GM18858 (cell line): ENCODE measurements at regions not wholly inside any gene's neighbourhood (a gene's known extent, or its start where the extent isn't known, plus 50 kb on each side); places are given as distances from the start of the nearest gene placed in this dataset.
"Not testable (repeated sequence)": the region's sequence is repeated elsewhere in the genome, so short reads cannot be mapped to it uniquely, and the experiment has no call there.

ENCODE experiments used
- ATAC-seq: cut with Tn5 transposase; IDR thresholded peaks from one replicate; pipeline ENCODE4 v1.9.1; 2021; ENCODE audit not compliant: unreplicated experiment

- no peak for ATAC-seq
Measured at GRCh38 chr10:5268743-5269142, 72.1 kb downstream of the AKR1C4 start.

- no peak for ATAC-seq
Measured at GRCh38 chr10:5269791-5270190, 73.2 kb downstream of the AKR1C4 start.

DNA sequence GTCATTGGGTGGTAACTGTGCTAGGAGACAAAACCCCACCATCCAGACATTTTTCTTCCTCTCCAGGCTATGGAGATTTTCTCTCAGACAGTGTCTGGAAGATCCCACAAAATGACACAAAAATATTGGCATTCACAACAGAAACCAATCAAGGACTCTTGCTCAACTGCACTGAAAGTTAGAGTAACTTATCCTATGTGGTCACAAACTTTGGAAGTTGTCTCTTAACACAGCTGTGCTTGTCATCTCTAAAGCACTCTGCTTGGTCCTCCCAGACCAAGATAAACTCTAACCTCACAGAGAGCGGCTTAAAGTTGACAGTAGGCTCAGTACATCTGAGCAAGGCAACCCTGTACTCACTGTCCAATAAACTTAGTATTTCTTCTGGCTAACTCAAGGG is 74.9 kb downstream of the AKR1C4 start:
- ATAC-seq = no peak

DNA sequence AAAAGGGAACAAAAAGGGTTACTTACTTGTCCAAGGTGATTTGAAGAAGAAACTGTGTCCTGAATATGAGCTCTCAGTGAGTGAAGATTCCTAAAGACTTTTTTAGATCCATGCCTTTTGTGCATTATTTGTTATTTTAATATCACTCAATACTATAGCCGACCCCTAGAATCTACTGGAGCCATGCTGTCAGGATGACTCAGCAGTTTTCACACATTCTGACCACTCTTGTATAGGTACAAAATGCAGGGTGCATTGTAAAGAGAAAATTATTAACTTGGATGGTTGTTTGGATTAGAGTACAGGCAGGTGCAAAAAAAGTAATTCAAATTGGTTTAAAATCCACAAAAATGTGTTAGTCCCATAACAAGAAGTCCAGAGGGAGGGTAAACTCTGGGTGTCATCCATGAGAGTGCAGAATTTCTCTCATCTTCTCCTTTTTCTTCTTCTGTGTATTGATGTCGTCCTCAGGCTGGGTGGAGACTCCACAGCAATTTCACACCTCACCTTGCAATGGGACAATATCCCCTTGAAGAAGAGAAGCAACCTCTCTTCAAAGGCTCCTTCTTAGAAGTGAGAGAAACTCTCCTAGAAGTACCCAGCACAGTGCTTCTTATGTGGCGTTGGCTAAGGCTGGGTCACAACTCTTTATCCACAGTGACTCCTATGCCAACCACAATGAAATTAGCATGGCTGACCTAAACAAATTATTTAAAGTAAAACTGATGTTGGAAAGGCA is 75.6 kb downstream of the AKR1C4 start:
- ATAC-seq = no peak

- ATAC-seq = no peak
Measured at GRCh38 chr10:5274795-5275194, 78.2 kb downstream of the AKR1C4 start.

- ATAC-seq = no peak
Measured at GRCh38 chr10:5281356-5281755, 83.4 kb upstream of the UCN3 start.

- no peak for ATAC-seq
Measured at GRCh38 chr10:5282137-5282536, 82.6 kb upstream of the UCN3 start.

GRCh38 chr10:5283305-5284158 is 81.2 kb upstream of the UCN3 start:
- ATAC-seq = peak; percentile 81

DNA sequence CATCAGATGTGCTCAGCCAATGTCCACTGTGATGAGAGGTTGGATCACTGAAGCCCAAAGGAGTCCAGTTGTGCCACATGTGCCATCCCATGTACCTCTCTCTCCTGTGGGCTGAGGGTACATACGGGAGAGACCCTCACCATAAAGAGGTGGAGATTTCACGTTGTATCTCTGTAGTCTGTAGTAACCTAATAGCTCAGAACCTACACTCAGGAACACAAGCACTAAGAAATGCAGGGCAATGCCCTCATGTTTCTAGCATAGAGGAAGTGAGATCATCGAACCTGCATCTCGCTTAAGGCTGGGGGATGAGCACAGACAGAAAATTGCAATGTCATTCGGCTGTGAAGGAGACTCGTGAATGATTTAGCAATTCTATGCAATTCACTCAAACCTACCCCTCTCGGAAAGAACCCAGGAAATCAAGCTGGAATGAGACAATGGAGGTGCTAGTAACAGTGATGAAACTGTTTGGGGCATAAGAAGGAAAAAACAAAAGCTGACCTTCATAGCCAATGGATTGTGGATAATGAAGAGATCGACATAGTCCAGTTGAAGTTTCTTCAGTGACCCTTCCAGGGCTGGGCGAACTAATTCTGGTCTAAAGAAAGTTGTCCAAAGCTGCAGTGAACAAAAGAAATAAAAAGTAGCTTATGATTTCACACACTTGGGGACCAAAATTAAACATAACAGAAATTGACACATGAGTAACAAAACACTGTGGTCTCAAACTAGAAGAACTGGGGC is 80.3 kb upstream of the UCN3 start:
- peak; percentile 55 for ATAC-seq

DNA sequence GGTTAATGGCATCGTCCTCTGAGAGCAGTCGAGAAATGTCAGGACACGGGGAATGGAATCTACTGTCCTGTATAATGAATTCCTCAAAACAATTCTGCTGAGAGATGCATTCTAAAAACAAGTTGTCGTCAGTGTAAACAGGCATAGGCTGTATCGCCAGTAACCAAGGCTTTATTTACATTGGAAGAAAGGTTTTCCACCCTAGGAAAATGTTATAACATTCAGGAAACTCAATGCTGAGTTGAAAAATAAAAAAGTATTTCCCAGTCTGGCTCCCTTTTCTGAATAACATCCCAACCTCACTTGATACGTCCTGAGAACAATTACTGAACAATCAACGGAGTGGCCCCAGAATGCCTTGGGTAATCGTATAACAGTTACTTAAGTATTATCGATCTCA is 79.6 kb upstream of the UCN3 start:
- ATAC-seq = no peak

DNA sequence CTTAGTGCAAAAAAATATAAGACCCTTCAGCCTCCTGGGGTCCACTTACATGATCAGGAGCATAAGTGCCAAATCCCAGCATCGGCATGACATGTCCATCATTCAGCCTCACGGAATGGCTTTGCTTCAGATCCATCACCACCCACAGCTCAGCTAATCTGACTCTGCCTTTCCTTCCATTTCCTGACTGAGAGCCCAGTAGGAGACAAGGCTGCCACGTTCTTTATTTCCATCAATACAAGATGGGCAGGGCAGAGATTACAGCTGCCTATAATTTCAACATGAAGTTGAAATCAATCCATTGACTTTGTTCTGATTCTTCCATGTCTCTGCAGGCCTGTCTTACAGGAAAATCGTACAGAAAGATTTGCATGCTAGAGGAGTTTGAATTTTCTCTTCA is 76.4 kb upstream of the UCN3 start:
- no peak for ATAC-seq

DNA sequence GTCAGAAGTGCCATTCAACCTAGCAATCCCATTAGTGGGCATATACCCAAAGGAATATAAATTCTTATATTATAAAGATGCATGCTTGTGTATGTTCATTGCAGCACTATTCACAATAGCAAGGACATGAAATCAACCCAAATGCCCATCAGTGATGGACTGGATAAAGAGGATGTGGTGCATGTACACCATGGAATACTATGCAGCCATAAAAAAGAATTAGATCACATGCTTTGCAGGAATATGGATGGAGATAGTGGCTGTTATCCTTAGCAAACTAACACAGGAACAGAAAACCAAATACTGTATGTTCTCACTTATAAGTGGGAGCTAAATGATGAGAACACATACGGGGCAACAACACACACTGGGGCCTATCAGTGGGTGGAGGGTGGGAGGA is 75.5 kb upstream of the UCN3 start:
- not testable (repeated sequence) for ATAC-seq

- no peak for ATAC-seq
Measured at GRCh38 chr10:5291501-5292195, 73.1 kb upstream of the UCN3 start.

DNA sequence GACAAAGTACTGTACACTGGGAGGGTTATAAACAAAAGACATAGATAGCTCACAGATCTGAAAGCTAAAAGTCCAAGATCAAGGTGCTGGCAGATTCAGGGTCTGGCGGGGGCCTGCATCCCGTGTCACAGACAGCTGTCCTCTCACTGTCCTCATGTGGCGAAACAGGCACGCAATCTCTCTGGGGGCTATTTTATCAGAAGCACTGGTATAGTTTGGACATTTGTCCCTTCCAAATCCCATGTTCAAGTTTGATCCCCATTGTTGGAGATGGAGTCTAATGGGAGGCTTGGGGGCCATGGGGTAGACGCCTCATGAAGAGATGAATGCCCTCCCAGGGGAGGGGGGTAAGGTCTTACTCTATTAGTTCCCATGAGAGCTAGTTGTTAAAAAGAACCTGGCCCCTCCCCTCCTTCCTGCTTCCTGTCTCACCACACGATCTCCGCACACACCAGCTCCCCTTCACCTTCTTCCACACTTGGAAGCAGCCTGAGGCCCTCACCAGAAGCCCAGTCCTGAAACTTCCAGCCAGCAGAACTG is 72.5 kb upstream of the UCN3 start:
- no peak for ATAC-seq

- not testable (repeated sequence) for ATAC-seq
Measured at GRCh38 chr10:5292970-5293369, 71.8 kb upstream of the UCN3 start.

- ATAC-seq = no peak
Measured at GRCh38 chr10:5293691-5294550, 70.8 kb upstream of the UCN3 start.

- no peak for ATAC-seq
Measured at GRCh38 chr10:5297466-5297865, 67.3 kb upstream of the UCN3 start.

GRCh38 chr10:5297996-5298395 is 66.8 kb upstream of the UCN3 start:
- no peak for ATAC-seq

- no peak for ATAC-seq
Measured at GRCh38 chr10:5299950-5300349, 64.8 kb upstream of the UCN3 start.

DNA sequence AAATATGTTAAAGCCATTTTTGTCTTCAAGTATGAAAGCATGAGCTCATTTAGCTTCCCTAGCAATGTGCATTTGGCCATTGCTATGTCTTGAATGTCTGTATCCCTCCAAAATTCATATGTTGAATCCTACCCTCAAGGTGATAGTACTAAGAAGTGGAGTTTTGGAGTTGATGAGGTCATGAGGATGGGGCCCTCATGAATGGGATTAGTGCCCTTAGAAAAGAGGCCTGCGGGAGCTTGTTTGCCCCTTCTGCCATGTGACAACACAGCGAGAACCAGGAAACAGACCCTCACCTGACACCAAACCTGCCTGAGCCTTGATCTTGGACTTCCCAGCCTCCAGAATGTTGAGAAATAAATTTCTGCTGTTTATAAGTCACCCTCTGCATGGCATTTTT is 61.3 kb upstream of the UCN3 start:
- ATAC-seq = no peak
